Neuronal stem cell (in vitro differentiated cells): ENCODE measurements at regions not wholly inside any gene's neighbourhood (a gene's known extent, or its start where the extent isn't known, plus 50 kb on each side); places are given as distances from the start of the nearest gene placed in this dataset.

Experiments
- DNase-seq: peaks from one replicate; pipeline ENCODE4 v3.0.0-alpha.2; 2013; ENCODE audit warnings: low spot score
- H2AFZ ChIP-seq: one replicate; pipeline ENCODE4 v1.6.1; 2013; ENCODE audit warnings: mild to moderate bottlenecking, low read length, inconsistent platforms
- H2AK5ac ChIP-seq: 2 replicates; pipeline ENCODE4 v1.6.1; 2013; ENCODE audit warnings: low read depth, mild to moderate bottlenecking, inconsistent platforms, low read length, moderate library complexity, mixed read lengths
- H2BK120ac ChIP-seq: 2 replicates; pipeline ENCODE4 v1.6.1; 2013; ENCODE audit warnings: low read depth, mild to moderate bottlenecking, inconsistent platforms, low read length, moderate library complexity, mixed read lengths
- H2BK12ac ChIP-seq: one replicate; pipeline ENCODE4 v1.6.1; 2013; ENCODE audit warnings: low read length, inconsistent platforms
- H2BK15ac ChIP-seq: 2 replicates; pipeline ENCODE4 v1.6.1; 2013; ENCODE audit warnings: mild to moderate bottlenecking, low read length, inconsistent platforms, mixed read lengths
- H2BK5ac ChIP-seq: one replicate; pipeline ENCODE4 v1.6.1; 2013; ENCODE audit warnings: inconsistent platforms, mild to moderate bottlenecking, low read length, moderate library complexity
- H3K14ac ChIP-seq: one replicate; pipeline ENCODE4 v1.6.1; 2013; ENCODE audit warnings: low read length, inconsistent platforms
- H3K18ac ChIP-seq: 2 replicates; pipeline ENCODE4 v1.6.1; 2013; ENCODE audit warnings: low read length, inconsistent platforms
- H3K23ac ChIP-seq: 2 replicates; pipeline ENCODE4 v1.6.1; 2013; ENCODE audit warnings: low read depth, mild to moderate bottlenecking, mixed read lengths, low read length, inconsistent platforms; ENCODE audit not compliant: poor library complexity
- H3K27ac ChIP-seq: replicated peaks from 3 replicates; pipeline ENCODE4 v1.5.1; 2013; ENCODE audit warnings: low read length, inconsistent platforms
- H3K27me3 ChIP-seq, 3 experiments: 2 replicates each; pipeline ENCODE4 v1.6.1; 2013; ENCODE audit warnings: low read length in 3 of 3, mild to moderate bottlenecking in 2 of 3, inconsistent platforms in 1 of 3, low read depth in 1 of 3, mixed read lengths in 1 of 3, moderate library complexity in 1 of 3; ENCODE audit not compliant: control insufficient read depth in 3 of 3, insufficient read depth in 3 of 3
- H3K36me3 ChIP-seq, 2 donors: replicated peaks in 1 of 2; 2 replicates each; pipeline ENCODE4 v1.6.1; 2013; ENCODE audit warnings: low read length in 2 of 2; ENCODE audit not compliant: control insufficient read depth in 2 of 2, insufficient read depth in 2 of 2
- H3K4ac ChIP-seq: 2 replicates; pipeline ENCODE4 v1.6.1; 2013; ENCODE audit warnings: inconsistent platforms, mild to moderate bottlenecking, low read length, moderate library complexity
- H3K4me1 ChIP-seq, 2 donors: 1 replicate in 1 of 2; 2 replicates in 1 of 2; pipeline ENCODE4 v1.6.1; 2013; ENCODE audit warnings: low read length in 2 of 2, low read depth in 1 of 2; ENCODE audit not compliant: control insufficient read depth in 2 of 2, insufficient read depth in 1 of 2
- H3K4me2 ChIP-seq: one replicate; pipeline ENCODE4 v1.6.1; 2013; ENCODE audit warnings: mild to moderate bottlenecking, low read length, inconsistent platforms; ENCODE audit not compliant: insufficient read depth, poor library complexity, severe bottlenecking
- H3K4me3 ChIP-seq, 2 donors: 2 replicates each; pipeline ENCODE4 v1.5.1; 2013; ENCODE audit warnings: low read length in 2 of 2, mild to moderate bottlenecking in 2 of 2, inconsistent platforms in 1 of 2, moderate library complexity in 1 of 2
- H3K79me1 ChIP-seq: one replicate; pipeline ENCODE4 v1.6.1; 2013; ENCODE audit warnings: low read depth, mild to moderate bottlenecking, inconsistent platforms, low read length, moderate library complexity
- H3K9ac ChIP-seq: one replicate; pipeline ENCODE4 v1.6.1; 2013; ENCODE audit warnings: mild to moderate bottlenecking, low read depth, low read length, inconsistent platforms; ENCODE audit not compliant: poor library complexity
- H3K9me3 ChIP-seq, 2 donors: replicated peaks in 1 of 2; 2 replicates each; pipeline versions ENCODE3 to v1.6.1; 2013; ENCODE audit warnings: low read length in 2 of 2, mild to moderate bottlenecking in 2 of 2, inconsistent platforms in 1 of 2, low read depth in 1 of 2, mixed read lengths in 1 of 2, moderate library complexity in 1 of 2; ENCODE audit not compliant: control insufficient read depth in 2 of 2, insufficient read depth in 1 of 2
- H4K8ac ChIP-seq: one replicate; pipeline ENCODE4 v1.6.1; 2013; ENCODE audit warnings: low read depth, mild to moderate bottlenecking, inconsistent platforms, low read length, moderate library complexity
- H4K91ac ChIP-seq: one replicate; pipeline ENCODE4 v1.6.1; 2013; ENCODE audit warnings: low read length, low read depth, mild to moderate bottlenecking, inconsistent platforms; ENCODE audit not compliant: poor library complexity
- WGBS, 2 donors: extraction: QIAGEN DNeasy Blood & Tissue Kit; methylation state at CpG; one replicate each; pipeline ENCODE4 v1.1.7; 2013; ENCODE audit warnings: missing lambda C conversion rate in 2 of 2, mixed read lengths in 1 of 2; ENCODE audit not compliant: insufficient read length in 2 of 2, insufficient replicate concordance in 1 of 2; ENCODE audit errors: extremely low coverage in 2 of 2; 5-methylcytosine and 5-hydroxymethylcytosine counted together

- H3K4ac ChIP-seq, result no peak overlapping the region
- H2BK5ac ChIP-seq, result no peak overlapping the region
- H2BK120ac ChIP-seq, result no peak overlapping the region
- no peak overlapping the region for H3K4me2 ChIP-seq
- H4K91ac ChIP-seq, result no peak overlapping the region
- H3K79me1 ChIP-seq, result no peaks in the 10 kb centered on the region
- WGBS, 2 donors, result no CpG with 5 or more reads among the region's 5 CpGs
- no peak overlapping the region for H3K27ac ChIP-seq
- no peak overlapping the region for H3K9ac ChIP-seq
- no peak overlapping the region for H2BK15ac ChIP-seq
- DNase-seq, result no peak
- H3K23ac ChIP-seq, result no peak overlapping the region
- H2BK12ac ChIP-seq, result no peak overlapping the region
- no peaks in the 10 kb centered on the region for H3K9me3 ChIP-seq
- no peaks in the 10 kb centered on the region for H3K4me1 ChIP-seq
- no peak overlapping the region for H2AFZ ChIP-seq
- no peak overlapping the region for H3K18ac ChIP-seq
- H4K8ac ChIP-seq, result no peak overlapping the region
- H3K27me3 ChIP-seq, result peaks cover 0 to 8% (median 0%) of the 10 kb centered on the region in 3 experiments
- no peaks in the 10 kb centered on the region for H3K36me3 ChIP-seq
- no peak overlapping the region for H3K14ac ChIP-seq
- no peak overlapping the region for H2AK5ac ChIP-seq
- no peak overlapping the region for H3K4me3 ChIP-seq
Observed at GRCh38 chr16:49944221-49944620, 80.8 kb upstream of the CNEP1R1 start.

GRCh38 chr16:49947907-49948678 is 76.9 kb upstream of the CNEP1R1 start:
- H3K9me3 ChIP-seq, result no peaks in the 10 kb centered on the region
- H3K18ac ChIP-seq, result no peak overlapping the region
- H3K27me3 ChIP-seq, result peaks cover 0 to 8% (median 0%) of the 10 kb centered on the region in 3 experiments
- no peak overlapping the region for H4K8ac ChIP-seq
- no peak overlapping the region for H4K91ac ChIP-seq
- no CpG with 5 or more reads among the region's 7 CpGs for WGBS, 2 donors
- no peak overlapping the region for H3K4me2 ChIP-seq
- no peak overlapping the region for H3K23ac ChIP-seq
- H3K79me1 ChIP-seq, result no peaks in the 10 kb centered on the region
- H2AFZ ChIP-seq, result no peak overlapping the region
- H3K4me1 ChIP-seq, result no peaks in the 10 kb centered on the region
- H3K9ac ChIP-seq, result no peak overlapping the region
- no peak overlapping the region for H3K4me3 ChIP-seq
- H2BK5ac ChIP-seq, result no peak overlapping the region
- H2AK5ac ChIP-seq, result no peak overlapping the region
- no peak overlapping the region for H3K4ac ChIP-seq
- no peak overlapping the region for H2BK12ac ChIP-seq
- H3K14ac ChIP-seq, result no peak overlapping the region
- H2BK15ac ChIP-seq, result no peak overlapping the region
- H3K36me3 ChIP-seq, result no peaks in the 10 kb centered on the region
- H3K27ac ChIP-seq, result no peak overlapping the region
- DNase-seq, result no peak
- H2BK120ac ChIP-seq, result no peak overlapping the region

- no peak overlapping the region for H3K27ac ChIP-seq
- no peak for DNase-seq
- WGBS, 2 donors, result no CpG with 5 or more reads among the region's 16 CpGs
- no peaks in the 10 kb centered on the region for H3K9me3 ChIP-seq
- no peak overlapping the region for H4K8ac ChIP-seq
- H3K23ac ChIP-seq, result no peak overlapping the region
- H3K9ac ChIP-seq, result no peak overlapping the region
- no peaks in the 10 kb centered on the region for H3K36me3 ChIP-seq
- H3K27me3 ChIP-seq, result no peaks in the 10 kb centered on the region
- no peak overlapping the region for H2BK5ac ChIP-seq
- no peaks in the 10 kb centered on the region for H3K79me1 ChIP-seq
- H3K4me3 ChIP-seq, result no peak overlapping the region
- H3K4me1 ChIP-seq, result no peaks in the 10 kb centered on the region
- H2BK120ac ChIP-seq, result no peak overlapping the region
- no peak overlapping the region for H3K14ac ChIP-seq
- no peak overlapping the region for H3K4me2 ChIP-seq
- no peak overlapping the region for H3K4ac ChIP-seq
- no peak overlapping the region for H2AK5ac ChIP-seq
- H2BK12ac ChIP-seq, result no peak overlapping the region
- no peak overlapping the region for H2BK15ac ChIP-seq
- no peak overlapping the region for H4K91ac ChIP-seq
- H3K18ac ChIP-seq, result no peak overlapping the region
- H2AFZ ChIP-seq, result no peak overlapping the region
Observed at GRCh38 chr16:49951574-49952195, 73.3 kb upstream of the CNEP1R1 start.

GRCh38 chr16:49952386-49952785 is 72.6 kb upstream of the CNEP1R1 start:
- Histone ChIP-seq H3K4me1 (no peaks in the 10 kb centered on the region), H3K14ac (no peak overlapping the region), H2BK15ac (no peak overlapping the region), H3K9ac (no peak overlapping the region), H2AK5ac (no peak overlapping the region), H3K4ac (no peak overlapping the region), H2BK120ac (no peak overlapping the region), H3K79me1 (no peaks in the 10 kb centered on the region), H4K91ac (no peak overlapping the region), H3K27ac (no peak overlapping the region), H2BK12ac (no peak overlapping the region), H4K8ac (no peak overlapping the region), H2AFZ (no peak overlapping the region), H3K23ac (no peak overlapping the region), H3K4me3 (no peak overlapping the region), H3K36me3 (no peaks in the 10 kb centered on the region), H3K9me3 (no peaks in the 10 kb centered on the region), H2BK5ac (no peak overlapping the region), H3K27me3 (no peaks in the 10 kb centered on the region), H3K18ac (no peak overlapping the region), H3K4me2 (no peak overlapping the region)
- no peak for DNase-seq
- no CpG with 5 or more reads among the region's 4 CpGs for WGBS, 2 donors
